ENCODE measurements at regions not wholly inside any gene's neighbourhood (a gene's known extent, or its start where the extent isn't known, plus 50 kb on each side); places are given as distances from the start of the nearest gene placed in this dataset.
A peak's percentile ranks its signal among the peaks of the same experiment; 100 is the strongest.

GRCh38 chr2:185082749-185083148 is 484.4 kb downstream of the ZNF804A start:
- H3K79me2 ChIP-seq (ENCODE audit: control insufficient read depth, insufficient read depth, low read length): no peaks in the 10 kb centered on the region
- no peak overlapping the region for H3K23ac ChIP-seq (ENCODE audit: low read length)
- no CpG with 5 or more reads among the region's 3 CpGs for WGBS (ENCODE audit: extremely low coverage, insufficient coverage, low lambda C conversion rate)
- no peak overlapping the region for H2BK120ac ChIP-seq (ENCODE audit: low read depth, low read length)
- DNase-seq: no peak
- no peak overlapping the region for H3K9ac ChIP-seq (ENCODE audit: low read length)
- no peak overlapping the region for H2BK15ac ChIP-seq (replicated peaks; ENCODE audit: low read depth)
- no peak overlapping the region for H3K18ac ChIP-seq (ENCODE audit: low read length)
- no peaks in the 10 kb centered on the region for H3K4me1 ChIP-seq (ENCODE audit: control insufficient read depth, low read depth, low read length)
- H2BK5ac ChIP-seq (ENCODE audit: low read length): no peak overlapping the region
- H3K4me3 ChIP-seq (ENCODE audit: low read length): no peak overlapping the region
- no peak overlapping the region for H3K4ac ChIP-seq (ENCODE audit: low read depth, low read length)
- no peak overlapping the region for H3K4me2 ChIP-seq (ENCODE audit: low read length)
- H3K36me3 ChIP-seq (ENCODE audit: control insufficient read depth, insufficient read depth, low read length): no peaks in the 10 kb centered on the region
- H2AK5ac ChIP-seq (ENCODE audit: low read length): no peak overlapping the region
- H3K27me3 ChIP-seq (ENCODE audit: insufficient read depth, low read length, poor library complexity): no peaks in the 10 kb centered on the region
- H4K8ac ChIP-seq (ENCODE audit: low read depth, low read length): no peak overlapping the region
- no peak overlapping the region for H3K27ac ChIP-seq (ENCODE audit: low read depth, low read length)
- no peaks in the 10 kb centered on the region for H3K79me1 ChIP-seq (ENCODE audit: low read length)
- H4K5ac ChIP-seq (ENCODE audit: low read length): no peak overlapping the region
- H3K56ac ChIP-seq (ENCODE audit: low read length): no peak overlapping the region

DNA sequence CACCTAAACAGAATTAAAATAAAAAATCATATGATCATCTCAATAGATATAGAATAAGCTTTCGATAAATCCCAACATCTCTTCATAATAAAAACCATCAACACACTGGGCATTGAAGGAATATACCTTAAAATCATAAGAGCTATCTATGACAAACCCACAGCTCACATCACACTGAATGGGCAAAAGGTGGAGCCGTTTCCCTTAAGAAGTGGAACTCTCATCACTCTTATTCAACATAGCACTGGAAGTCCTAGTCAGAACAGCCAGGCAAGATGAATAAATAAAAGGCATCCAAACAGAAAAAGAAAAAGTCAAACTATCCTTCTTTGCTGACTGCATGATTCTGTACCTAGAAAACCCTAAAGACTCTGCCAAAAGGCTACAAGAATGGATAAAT is 510.3 kb downstream of the ZNF804A start:
- Histone ChIP-seq H3K9ac (ENCODE audit: low read length) (no peak overlapping the region), H3K4ac (ENCODE audit: low read depth, low read length) (no peak overlapping the region), H3K18ac (ENCODE audit: low read length) (no peak overlapping the region), H3K27ac (ENCODE audit: low read depth, low read length) (no peak overlapping the region), H3K4me3 (ENCODE audit: low read length) (no peak overlapping the region), H3K4me1 (ENCODE audit: control insufficient read depth, low read depth, low read length) (no peaks in the 10 kb centered on the region), H3K79me2 (ENCODE audit: control insufficient read depth, insufficient read depth, low read length) (no peaks in the 10 kb centered on the region), H3K79me1 (ENCODE audit: low read length) (no peaks in the 10 kb centered on the region), H3K27me3 (ENCODE audit: insufficient read depth, low read length, poor library complexity) (no peaks in the 10 kb centered on the region), H2BK15ac (replicated peaks; ENCODE audit: low read depth) (no peak overlapping the region), H2AK5ac (ENCODE audit: low read length) (no peak overlapping the region), H4K5ac (ENCODE audit: low read length) (no peak overlapping the region), H3K36me3 (ENCODE audit: control insufficient read depth, insufficient read depth, low read length) (no peaks in the 10 kb centered on the region), H2BK120ac (ENCODE audit: low read depth, low read length) (no peak overlapping the region), H3K56ac (ENCODE audit: low read length) (no peak overlapping the region), H4K8ac (ENCODE audit: low read depth, low read length) (no peak overlapping the region), H2BK5ac (ENCODE audit: low read length) (no peak overlapping the region), H3K4me2 (ENCODE audit: low read length) (no peak overlapping the region), H3K23ac (ENCODE audit: low read length) (no peak overlapping the region)
- DNase-seq: peak; percentile 4
- WGBS (ENCODE audit: extremely low coverage, insufficient coverage, low lambda C conversion rate): no CpG with 5 or more reads among the region's 2 CpGs

- H3K27ac ChIP-seq (ENCODE audit: low read depth, low read length): no peak overlapping the region
Observed at GRCh38 chr2:185127412-185127811, 529.1 kb downstream of the ZNF804A start.

GRCh38 chr2:185128346-185128745 is 530.0 kb downstream of the ZNF804A start:
- Histone ChIP-seq H3K79me2 (ENCODE audit: control insufficient read depth, insufficient read depth, low read length) (no peaks in the 10 kb centered on the region), H2BK15ac (replicated peaks; ENCODE audit: low read depth) (no peak overlapping the region), H3K4me3 (ENCODE audit: low read length) (no peak overlapping the region), H3K36me3 (ENCODE audit: control insufficient read depth, insufficient read depth, low read length) (no peaks in the 10 kb centered on the region), H3K23ac (ENCODE audit: low read length) (no peak overlapping the region), H3K79me1 (ENCODE audit: low read length) (no peaks in the 10 kb centered on the region), H2AK5ac (ENCODE audit: low read length) (no peak overlapping the region), H4K5ac (ENCODE audit: low read length) (no peak overlapping the region), H3K4me2 (ENCODE audit: low read length) (no peak overlapping the region), H3K27ac (ENCODE audit: low read depth, low read length) (no peak overlapping the region), H2BK120ac (ENCODE audit: low read depth, low read length) (no peak overlapping the region), H3K4ac (ENCODE audit: low read depth, low read length) (no peak overlapping the region), H3K9ac (ENCODE audit: low read length) (no peak overlapping the region), H2BK5ac (ENCODE audit: low read length) (no peak overlapping the region), H3K4me1 (ENCODE audit: control insufficient read depth, low read depth, low read length) (no peaks in the 10 kb centered on the region), H3K27me3 (ENCODE audit: insufficient read depth, low read length, poor library complexity) (no peaks in the 10 kb centered on the region), H4K8ac (ENCODE audit: low read depth, low read length) (no peak overlapping the region), H3K56ac (ENCODE audit: low read length) (no peak overlapping the region), H3K18ac (ENCODE audit: low read length) (no peak overlapping the region)
- DNase-seq: no peak

More at GRCh38 chr2:185127412-185127811, 529.1 kb downstream of the ZNF804A start:
- Histone ChIP-seq H2BK5ac (ENCODE audit: low read length) (no peak overlapping the region), H3K27me3 (ENCODE audit: insufficient read depth, low read length, poor library complexity) (no peaks in the 10 kb centered on the region), H3K4me1 (ENCODE audit: control insufficient read depth, low read depth, low read length) (no peaks in the 10 kb centered on the region), H3K18ac (ENCODE audit: low read length) (no peak overlapping the region), H3K79me1 (ENCODE audit: low read length) (no peaks in the 10 kb centered on the region), H3K4me3 (ENCODE audit: low read length) (no peak overlapping the region), H4K8ac (ENCODE audit: low read depth, low read length) (no peak overlapping the region), H3K4me2 (ENCODE audit: low read length) (no peak overlapping the region), H3K9ac (ENCODE audit: low read length) (no peak overlapping the region), H2BK120ac (ENCODE audit: low read depth, low read length) (no peak overlapping the region), H3K4ac (ENCODE audit: low read depth, low read length) (no peak overlapping the region), H3K36me3 (ENCODE audit: control insufficient read depth, insufficient read depth, low read length) (no peaks in the 10 kb centered on the region), H3K56ac (ENCODE audit: low read length) (no peak overlapping the region), H3K79me2 (ENCODE audit: control insufficient read depth, insufficient read depth, low read length) (no peaks in the 10 kb centered on the region), H4K5ac (ENCODE audit: low read length) (no peak overlapping the region), H2AK5ac (ENCODE audit: low read length) (no peak overlapping the region), H2BK15ac (replicated peaks; ENCODE audit: low read depth) (no peak overlapping the region), H3K23ac (ENCODE audit: low read length) (no peak overlapping the region)
- no CpG with 5 or more reads among the region's 1 CpG for WGBS (ENCODE audit: extremely low coverage, insufficient coverage, low lambda C conversion rate)
- no peak for DNase-seq

DNA sequence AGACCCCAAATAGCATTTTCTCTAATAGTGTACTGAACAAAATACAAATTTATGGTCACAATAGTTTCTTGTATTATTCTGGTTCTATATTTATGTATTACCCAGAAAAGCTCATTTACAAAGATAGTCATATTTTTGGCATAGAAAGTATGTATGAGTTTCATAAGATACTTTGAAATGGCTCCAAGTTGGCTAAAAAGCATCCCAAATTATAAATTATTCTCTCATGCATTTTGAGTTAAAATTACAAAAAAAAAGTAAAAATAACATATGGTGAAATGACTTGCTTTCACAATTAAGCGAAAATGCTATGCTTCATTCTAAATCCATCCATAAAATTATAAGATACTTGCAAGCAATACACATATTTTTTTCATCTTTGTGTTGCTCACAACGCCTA is 530.7 kb downstream of the ZNF804A start:
- Histone ChIP-seq H4K5ac (ENCODE audit: low read length) (no peak overlapping the region), H3K4me2 (ENCODE audit: low read length) (no peak overlapping the region), H3K4me3 (ENCODE audit: low read length) (no peak overlapping the region), H3K18ac (ENCODE audit: low read length) (no peak overlapping the region), H3K4ac (ENCODE audit: low read depth, low read length) (no peak overlapping the region), H3K79me2 (ENCODE audit: control insufficient read depth, insufficient read depth, low read length) (no peaks in the 10 kb centered on the region), H3K56ac (ENCODE audit: low read length) (no peak overlapping the region), H2BK5ac (ENCODE audit: low read length) (no peak overlapping the region), H2BK15ac (replicated peaks; ENCODE audit: low read depth) (no peak overlapping the region), H3K4me1 (ENCODE audit: control insufficient read depth, low read depth, low read length) (no peaks in the 10 kb centered on the region), H4K8ac (ENCODE audit: low read depth, low read length) (no peak overlapping the region), H3K79me1 (ENCODE audit: low read length) (no peaks in the 10 kb centered on the region), H3K27ac (ENCODE audit: low read depth, low read length) (no peak overlapping the region), H3K27me3 (ENCODE audit: insufficient read depth, low read length, poor library complexity) (no peaks in the 10 kb centered on the region), H3K23ac (ENCODE audit: low read length) (no peak overlapping the region), H2BK120ac (ENCODE audit: low read depth, low read length) (no peak overlapping the region), H3K36me3 (ENCODE audit: control insufficient read depth, insufficient read depth, low read length) (no peaks in the 10 kb centered on the region), H3K9ac (ENCODE audit: low read length) (no peak overlapping the region), H2AK5ac (ENCODE audit: low read length) (no peak overlapping the region)
- no peak for DNase-seq
- WGBS (ENCODE audit: extremely low coverage, insufficient coverage, low lambda C conversion rate): no CpG with 5 or more reads among the region's 2 CpGs

DNA sequence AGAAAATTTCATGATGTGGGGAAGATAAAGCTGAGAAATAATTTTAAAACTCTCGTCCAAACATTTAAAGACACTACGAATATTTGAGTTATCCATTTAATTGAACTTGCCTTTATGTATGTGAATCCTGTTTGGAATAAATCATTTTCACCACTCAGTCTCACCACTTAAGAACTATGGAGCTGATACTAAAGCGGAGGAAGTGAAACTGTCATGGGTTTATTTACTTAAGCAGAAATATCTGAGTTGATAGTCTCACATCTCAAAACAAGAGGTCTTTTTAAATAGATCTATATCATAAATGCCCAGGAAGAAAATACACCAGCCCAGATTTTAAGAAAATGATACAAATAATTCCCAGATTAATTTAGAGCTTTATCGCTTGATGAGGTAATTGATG is 532.4 kb downstream of the ZNF804A start:
- H3K18ac ChIP-seq (ENCODE audit: low read length): no peak overlapping the region
- no peak overlapping the region for H3K27ac ChIP-seq (ENCODE audit: low read depth, low read length)
- DNase-seq: no peak
- no peak overlapping the region for H3K4me3 ChIP-seq (ENCODE audit: low read length)
- no peak overlapping the region for H3K4ac ChIP-seq (ENCODE audit: low read depth, low read length)
- no peak overlapping the region for H3K4me2 ChIP-seq (ENCODE audit: low read length)
- H2BK120ac ChIP-seq (ENCODE audit: low read depth, low read length): no peak overlapping the region
- no peak overlapping the region for H2BK5ac ChIP-seq (ENCODE audit: low read length)
- no peaks in the 10 kb centered on the region for H3K27me3 ChIP-seq (ENCODE audit: insufficient read depth, low read length, poor library complexity)
- H3K4me1 ChIP-seq (ENCODE audit: control insufficient read depth, low read depth, low read length): no peaks in the 10 kb centered on the region
- no CpG with 5 or more reads among the region's 4 CpGs for WGBS (ENCODE audit: extremely low coverage, insufficient coverage, low lambda C conversion rate)
- no peaks in the 10 kb centered on the region for H3K79me2 ChIP-seq (ENCODE audit: control insufficient read depth, insufficient read depth, low read length)
- no peaks in the 10 kb centered on the region for H3K79me1 ChIP-seq (ENCODE audit: low read length)
- no peak overlapping the region for H4K8ac ChIP-seq (ENCODE audit: low read depth, low read length)
- no peak overlapping the region for H3K23ac ChIP-seq (ENCODE audit: low read length)
- H2BK15ac ChIP-seq (replicated peaks; ENCODE audit: low read depth): no peak overlapping the region
- no peak overlapping the region for H3K9ac ChIP-seq (ENCODE audit: low read length)
- H4K5ac ChIP-seq (ENCODE audit: low read length): no peak overlapping the region
- no peak overlapping the region for H3K56ac ChIP-seq (ENCODE audit: low read length)
- no peaks in the 10 kb centered on the region for H3K36me3 ChIP-seq (ENCODE audit: control insufficient read depth, insufficient read depth, low read length)
- no peak overlapping the region for H2AK5ac ChIP-seq (ENCODE audit: low read length)
